NCI-H146 treated with DMSO at 0.1 percent for 48 hours (cell line): ENCODE measurements at regions not wholly inside any gene's neighbourhood (a gene's known extent, or its start where the extent isn't known, plus 50 kb on each side); places are given as distances from the start of the nearest gene placed in this dataset.
A peak's percentile ranks its signal among the peaks of the same experiment; 100 is the strongest.
"Not testable (repeated sequence)": the region's sequence is repeated elsewhere in the genome, so short reads cannot be mapped to it uniquely, and the experiment has no call there.

Experiments used
- DNase-seq: peaks from one replicate; lab custom pipeline; 2025; ENCODE audit not compliant: unreplicated experiment; lab: John Stamatoyannopoulos, UW

DNA sequence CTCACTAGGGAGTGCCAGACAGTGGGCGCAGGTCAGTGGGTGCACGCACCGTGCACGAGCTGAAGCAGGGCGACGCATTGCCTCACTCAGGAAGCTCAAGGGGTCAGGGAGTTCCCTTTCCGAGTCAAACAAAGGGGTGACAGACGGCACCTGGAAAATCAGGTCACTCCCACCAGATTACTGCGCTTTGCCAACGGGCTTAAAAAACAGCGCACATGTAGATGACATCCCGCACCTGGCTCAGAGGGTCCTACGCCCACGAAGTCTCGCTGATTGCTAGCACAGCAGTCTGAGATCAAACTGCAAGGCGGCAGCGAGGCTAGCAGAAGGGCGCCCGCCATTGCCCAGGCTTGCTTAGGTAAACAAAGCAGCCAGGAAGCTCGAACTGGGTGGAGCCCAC is 428.5 kb upstream of the SLC39A10 start:
- not testable (repeated sequence) for DNase-seq

DNA sequence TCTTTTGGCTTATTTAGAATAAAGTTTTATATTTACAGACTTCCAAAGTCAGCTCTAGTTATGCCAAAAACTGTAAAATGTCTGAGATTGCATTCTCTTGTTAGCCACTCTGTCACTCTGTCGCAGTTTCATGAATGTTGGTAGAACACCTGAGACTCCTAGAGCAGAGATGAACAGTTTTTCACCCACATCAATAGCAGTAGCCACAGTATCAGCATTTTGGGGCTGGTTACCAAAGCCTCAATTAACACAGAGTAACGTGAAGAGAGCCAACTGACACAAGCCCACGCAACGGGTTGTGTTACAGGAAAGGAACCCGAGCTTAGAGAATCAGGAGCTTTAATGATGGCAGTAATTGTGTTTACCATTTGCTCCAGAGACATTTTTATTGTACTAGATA is 443.0 kb upstream of the SLC39A10 start:
- no peak for DNase-seq

DNA sequence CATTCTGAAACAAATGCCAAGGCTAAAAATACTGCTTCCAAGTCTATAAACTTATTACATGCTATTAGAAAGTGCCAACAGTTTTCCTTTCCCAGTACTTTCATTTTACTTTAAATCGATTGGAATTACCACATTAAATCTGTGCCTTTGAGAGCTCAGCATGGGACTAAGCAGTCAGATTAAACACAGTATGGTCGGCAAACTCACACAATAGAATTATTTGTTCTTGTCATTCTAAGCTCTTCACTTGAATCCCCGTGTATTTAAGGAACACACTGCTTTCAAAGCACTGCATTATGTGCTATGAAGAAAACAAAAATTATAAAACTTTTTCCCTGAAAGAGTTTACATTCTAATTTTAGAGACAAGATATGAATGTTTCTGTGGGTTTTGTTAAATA is 444.4 kb upstream of the SLC39A10 start:
- DNase-seq, result peak; percentile 48

DNA sequence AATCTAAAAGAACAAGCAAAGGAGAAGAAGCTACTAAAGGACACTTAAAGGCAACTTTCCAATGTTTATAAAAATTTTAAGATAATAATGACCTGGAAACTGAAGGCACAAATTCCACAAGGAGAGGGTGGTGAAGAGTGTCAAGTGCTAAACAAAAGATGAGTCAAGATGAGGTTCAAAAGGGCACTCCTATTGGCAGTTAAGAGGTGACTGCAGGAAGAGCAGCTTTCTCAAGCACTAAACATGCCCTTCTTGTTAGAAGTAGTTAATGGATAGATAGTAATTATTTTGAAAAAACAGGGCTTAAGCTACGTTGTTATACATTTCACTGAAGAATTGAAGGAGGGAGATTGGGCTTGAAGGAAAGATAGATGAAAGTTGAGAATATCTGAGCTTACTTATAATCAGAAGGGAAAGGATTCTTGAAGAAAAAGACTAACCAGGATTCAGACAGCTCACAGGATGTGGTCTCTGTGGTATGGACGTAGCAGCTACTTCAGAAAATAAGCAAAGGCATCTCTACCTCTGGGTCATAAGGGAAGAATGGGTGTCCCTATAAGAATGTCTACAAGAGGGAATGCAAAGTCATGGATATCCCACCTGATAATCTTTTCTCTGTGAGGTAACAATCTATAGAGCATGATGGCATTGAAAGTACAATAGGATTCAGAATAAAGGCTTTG is 454.7 kb upstream of the SLC39A10 start:
- no peak for DNase-seq

DNA sequence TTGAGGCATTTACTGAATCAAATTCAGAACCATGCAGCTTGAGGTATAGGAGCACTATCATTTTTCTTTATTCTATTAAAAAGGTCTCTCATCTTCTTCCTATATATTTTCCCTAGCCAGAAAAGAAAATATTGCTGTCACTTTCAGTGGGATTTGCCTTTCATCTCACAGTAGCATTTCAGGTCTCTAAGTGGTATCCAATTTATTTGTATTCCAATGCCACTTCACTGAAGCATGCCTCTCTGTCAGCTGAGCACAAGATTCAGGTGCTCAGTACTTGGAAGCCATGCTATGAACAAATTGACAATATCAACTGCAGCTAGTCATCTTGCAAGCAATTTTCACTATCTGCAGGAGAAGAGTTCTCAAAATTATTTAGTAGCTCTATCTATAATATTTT is 457.2 kb upstream of the SLC39A10 start:
- DNase-seq, result no peak

DNA sequence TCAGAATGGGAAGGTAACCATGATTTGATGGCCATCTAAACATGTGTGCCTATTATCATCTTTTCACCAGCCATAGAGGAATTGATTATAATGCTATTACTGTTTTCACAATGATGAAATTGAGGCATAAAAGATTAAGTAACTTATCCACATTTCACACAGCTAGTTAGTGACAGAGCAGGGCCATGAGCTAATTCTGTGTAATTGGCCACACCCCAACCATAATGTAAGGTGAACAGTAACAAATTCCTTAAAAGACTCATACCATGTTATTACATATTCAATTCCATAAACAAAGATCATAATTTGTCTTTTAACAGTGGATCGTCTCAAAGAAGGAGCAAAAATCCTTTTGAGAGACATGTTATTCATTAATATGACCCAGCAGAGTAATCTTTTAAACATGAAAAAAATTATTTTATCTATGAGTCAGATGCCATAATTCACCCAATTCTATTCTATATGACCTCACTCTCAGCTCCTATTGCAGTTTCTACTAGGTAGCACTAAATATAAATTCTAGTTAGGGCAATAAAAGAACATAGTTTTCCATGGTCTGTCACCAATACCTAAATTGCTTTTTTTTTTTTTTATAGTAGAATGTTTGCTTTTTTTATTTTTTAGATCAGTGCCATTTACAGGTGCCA is 475.8 kb upstream of the SLC39A10 start:
- DNase-seq, result no peak

DNA sequence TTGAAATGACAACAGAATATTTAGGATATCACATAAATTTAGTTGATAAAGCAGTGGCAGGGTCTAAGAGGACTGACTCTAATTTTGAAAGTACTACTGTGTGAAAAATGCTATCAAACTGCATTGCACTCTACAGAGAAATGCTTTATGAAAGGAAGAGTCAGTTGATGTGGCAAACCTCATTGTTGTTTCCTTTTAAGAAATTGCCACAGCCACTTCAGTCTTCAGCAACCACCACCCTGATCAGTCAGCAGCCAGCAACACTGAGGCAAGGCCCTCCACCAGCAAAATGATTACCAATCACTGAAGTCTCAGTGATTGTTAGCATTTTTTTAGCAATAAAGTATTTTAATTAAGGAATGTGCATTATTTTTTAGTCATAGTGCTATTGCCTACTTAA is 488.7 kb upstream of the SLC39A10 start:
- no peak for DNase-seq

DNA sequence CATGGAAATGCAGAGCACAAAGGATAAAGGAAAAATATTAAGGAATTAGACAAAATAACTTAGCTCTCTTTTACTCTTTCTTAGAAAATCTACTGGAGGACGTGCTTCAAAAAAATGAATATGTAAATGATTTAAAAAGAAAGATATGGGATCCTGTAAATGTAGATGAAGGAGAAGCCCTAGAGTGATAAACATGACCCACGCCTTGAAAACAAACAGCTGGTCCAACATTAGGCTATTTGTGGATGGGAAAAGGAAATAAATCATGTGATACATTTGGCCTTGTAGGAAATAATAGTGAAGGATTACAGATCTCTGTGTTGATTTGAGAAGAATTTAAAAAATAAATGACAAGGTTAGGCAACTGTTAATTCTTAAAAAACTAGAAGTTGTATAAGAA is 492.1 kb upstream of the SLC39A10 start:
- no peak for DNase-seq

DNA sequence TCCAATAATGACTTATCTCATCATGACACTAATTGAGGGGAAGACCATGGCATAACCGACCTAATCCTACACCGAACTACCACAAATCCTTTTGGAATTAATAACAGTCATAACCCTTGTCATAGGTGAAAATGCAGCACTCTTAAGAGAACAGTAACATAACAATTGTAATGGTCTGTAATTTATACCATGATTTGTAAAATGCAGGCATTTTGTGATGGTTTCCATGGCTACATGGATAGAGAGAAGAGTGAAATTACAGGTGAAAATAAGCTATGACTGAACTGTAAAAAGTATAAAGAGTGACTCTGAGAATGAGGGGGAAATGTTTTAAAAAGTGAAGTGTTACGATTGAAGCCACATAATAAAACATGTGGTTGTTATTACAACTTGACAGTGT is 494.1 kb upstream of the SLC39A10 start:
- DNase-seq, result no peak

DNA sequence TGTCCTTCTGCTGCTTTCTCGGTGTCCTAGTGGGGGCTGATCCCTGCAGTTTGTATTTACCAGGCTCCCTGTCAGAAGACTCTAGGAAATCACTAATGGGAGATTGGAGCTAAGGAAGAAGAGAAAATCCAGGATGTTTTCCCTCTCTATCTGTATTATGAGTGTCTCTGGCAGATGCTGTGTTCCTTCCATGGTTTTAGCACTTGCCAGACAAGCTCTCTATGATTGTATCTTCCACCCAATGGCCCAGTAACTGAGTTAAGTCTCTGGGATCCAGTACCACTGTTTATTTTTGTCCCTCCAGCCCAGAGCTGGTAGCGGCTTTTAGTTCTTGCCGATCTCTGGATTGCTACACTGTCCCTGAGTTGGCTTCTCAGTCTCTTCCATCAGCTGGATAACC is 494.8 kb upstream of the SLC39A10 start:
- DNase-seq, result no peak

DNA sequence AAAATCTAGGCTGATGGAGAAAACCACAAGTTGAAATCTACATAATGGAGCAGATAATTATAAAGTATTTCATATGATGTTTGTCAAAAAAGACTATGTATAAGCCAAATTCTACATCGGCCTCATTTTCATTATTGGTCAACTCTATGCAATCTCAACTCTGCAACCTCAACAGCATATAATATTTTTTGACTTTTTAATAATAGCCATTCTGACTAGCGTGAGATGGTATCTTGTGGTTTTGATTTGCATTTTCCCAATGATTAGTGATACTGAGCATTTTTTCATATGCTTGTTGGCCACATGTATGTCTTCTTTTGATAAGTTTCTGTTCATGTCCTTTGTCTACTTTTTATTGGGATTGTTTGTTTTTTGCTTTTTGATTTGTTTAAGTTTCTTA is 496.1 kb upstream of the SLC39A10 start:
- no peak for DNase-seq

DNA sequence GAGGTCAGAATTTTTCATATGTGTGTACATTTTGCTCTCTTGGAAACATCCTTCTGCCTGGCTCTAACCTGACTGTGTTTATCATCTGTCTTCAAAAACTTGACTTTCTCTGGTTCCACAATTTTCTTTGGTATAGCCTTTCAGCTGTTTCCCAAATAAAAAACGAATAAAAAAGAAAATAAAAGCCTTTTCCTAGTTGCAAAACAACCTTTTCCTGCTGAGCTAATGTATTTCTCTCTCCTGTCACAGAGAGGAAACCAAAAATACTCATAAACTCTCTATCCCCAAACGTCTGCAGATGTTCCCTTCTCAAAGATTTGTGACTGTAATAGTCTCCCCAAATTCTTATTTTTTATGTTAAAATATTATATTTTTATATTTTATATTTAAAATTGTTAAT is 505.3 kb upstream of the SLC39A10 start:
- DNase-seq, result no peak

DNA sequence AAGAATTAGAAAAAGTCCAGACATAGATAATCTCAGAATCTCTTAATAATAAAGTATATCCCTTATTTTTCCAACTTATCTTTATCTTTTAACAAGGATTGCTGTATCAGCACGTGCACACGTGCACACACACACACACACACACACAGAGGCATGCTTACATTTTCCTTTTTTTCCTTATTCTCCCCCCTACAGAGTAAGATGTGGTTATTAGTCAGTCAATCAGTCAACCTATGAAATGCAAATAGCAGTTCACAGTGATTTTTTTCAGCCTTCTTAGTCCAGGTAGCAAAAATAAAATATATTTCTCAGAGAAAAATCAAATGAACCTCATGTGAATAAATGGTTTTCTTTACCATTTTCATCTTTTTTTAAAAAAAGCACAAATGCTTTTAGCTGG is 506.2 kb upstream of the SLC39A10 start:
- no peak for DNase-seq

DNA sequence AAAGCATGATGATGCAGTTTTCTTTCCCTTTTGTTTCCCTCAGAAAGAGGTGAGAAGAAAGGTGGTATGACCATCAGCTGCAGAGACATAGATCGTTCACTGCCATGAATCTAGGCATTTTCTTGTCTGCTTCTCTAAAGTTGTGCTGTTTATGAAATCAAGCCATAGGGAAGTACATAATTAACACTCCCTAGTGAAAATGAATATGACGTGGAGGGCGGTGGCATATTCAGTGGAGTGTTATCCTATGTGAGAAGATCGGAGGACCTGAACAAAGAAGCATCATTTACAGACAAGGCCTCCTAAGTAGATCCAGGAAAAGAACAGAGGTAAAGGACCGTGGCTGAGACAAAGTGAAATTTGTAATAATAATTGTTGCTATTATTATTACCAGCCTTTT is 509.0 kb upstream of the SLC39A10 start:
- DNase-seq, result no peak

DNA sequence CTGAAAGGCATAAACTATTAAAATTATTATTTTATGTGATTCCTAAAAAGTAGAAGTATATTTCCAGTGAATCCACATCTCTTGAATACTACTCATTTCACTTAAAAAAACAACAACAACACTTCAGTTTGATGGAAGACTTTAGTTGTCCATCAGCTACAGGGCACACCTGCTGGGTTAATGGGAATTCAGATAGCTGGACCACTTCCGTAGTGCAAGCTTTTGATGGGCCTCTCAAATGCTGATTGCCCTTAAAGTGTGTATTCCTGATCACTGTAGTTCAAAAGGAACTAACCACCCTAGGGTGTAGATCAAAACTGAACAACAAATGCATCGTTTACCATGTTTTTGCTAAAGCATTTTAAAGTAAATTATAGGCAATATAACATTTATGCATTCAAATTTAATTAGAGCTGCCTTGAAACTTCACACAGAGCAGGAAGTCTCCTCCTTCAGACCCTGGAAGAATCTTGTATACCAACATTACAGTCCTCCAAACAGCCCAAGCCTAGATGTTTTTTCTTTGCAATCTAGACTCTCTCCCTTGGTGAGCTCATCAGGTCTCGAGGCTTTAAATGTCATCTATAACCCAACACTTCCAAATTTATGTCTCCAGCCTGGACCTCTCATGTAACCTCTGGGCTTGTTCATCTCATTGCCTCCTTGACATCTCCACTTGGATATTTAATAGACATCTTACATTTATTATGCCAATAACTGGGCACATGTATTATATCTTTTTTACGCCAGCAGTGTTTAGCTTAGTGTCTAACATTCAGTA is 510.1 kb upstream of the SLC39A10 start:
- DNase-seq, result no peak

DNA sequence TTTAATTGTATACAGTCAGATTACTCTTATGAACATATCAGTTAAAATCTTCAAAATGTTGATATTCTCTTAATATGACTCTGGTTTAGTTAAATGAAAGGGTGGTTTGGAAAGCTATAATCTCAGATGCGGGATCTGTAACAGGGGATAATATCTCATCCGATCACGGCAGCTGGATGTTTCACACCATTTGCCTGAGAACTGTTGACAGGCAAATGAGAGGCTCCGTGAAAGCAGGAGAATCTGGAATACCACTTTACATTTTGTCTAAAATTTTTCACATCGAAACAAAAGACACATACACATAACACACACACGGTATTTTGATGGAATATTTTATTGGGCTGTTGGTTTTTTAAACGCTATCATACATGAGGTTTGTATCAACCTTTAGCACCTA is 518.6 kb upstream of the SLC39A10 start:
- DNase-seq, result no peak

DNA sequence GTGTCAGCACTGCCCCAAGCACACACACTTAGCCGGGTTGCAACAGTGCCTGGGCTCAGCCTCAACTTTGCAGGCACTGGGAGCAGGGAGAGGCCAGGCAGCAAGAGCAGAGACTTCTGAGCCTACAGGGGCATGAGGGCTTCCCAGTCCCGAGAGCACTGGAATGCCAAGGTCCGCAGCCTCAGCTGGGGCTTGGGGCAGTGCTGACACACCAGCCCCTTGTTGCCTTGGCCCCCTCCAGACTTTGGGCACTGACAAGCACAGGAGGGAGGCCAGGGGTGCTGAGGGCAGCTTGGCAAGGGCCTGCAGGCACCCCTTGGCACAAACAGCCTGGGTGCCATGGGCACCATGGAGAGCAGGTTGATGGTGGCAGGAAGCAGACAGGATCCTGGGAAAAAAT is 531.1 kb upstream of the SLC39A10 start:
- DNase-seq, result not testable (repeated sequence)

DNA sequence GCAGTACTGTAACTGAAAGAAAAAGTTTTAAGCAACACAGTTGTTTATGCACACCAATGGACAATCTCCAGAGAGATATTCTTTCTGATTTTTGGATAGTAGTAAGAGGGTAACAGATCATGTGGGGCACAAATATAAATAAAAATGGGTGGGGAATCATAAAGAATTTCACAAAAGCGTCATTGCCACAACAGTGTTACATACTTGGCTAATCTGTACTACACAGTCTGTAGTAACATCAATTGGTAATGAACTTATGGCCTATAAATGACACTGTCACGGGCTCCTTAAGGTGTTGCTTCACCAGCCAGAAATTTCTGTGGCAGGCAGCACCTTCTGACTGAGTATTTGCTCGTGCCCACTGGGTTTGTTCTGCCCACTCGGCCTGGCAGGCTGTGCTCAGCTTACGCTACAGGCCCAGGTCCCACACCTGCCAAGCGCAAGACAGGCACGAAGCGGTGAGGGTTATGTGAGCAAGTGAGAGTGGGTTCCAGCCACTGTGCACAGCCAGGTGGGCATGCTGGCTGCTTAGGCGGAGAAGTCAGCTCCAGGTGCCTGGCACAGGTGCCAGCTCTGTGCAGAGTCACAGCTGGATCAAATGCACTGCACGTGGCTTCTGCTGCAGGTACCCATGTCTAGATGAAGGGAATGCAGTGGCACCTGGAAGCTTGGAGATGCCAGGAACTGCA is 532.5 kb upstream of the SLC39A10 start:
- DNase-seq, result no peak

DNA sequence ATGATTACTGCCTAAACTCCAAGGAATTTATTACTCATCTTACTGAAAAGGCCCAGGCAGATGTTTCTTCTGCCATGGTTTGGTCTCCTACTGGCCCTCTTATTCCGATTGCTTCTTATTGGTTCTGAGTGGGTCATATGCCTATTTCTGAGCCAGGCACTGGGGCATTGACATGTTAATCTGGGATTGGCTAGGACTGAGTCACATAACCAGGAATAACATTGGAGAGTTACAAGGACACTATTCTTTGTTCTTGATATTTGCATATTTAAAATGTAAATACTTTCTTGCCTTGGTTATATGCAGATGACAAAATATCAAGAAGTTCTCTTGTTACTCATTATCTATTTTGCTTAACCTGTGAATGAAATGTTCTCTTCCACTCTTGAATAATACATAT is 534.4 kb upstream of the SLC39A10 start:
- no peak for DNase-seq

DNA sequence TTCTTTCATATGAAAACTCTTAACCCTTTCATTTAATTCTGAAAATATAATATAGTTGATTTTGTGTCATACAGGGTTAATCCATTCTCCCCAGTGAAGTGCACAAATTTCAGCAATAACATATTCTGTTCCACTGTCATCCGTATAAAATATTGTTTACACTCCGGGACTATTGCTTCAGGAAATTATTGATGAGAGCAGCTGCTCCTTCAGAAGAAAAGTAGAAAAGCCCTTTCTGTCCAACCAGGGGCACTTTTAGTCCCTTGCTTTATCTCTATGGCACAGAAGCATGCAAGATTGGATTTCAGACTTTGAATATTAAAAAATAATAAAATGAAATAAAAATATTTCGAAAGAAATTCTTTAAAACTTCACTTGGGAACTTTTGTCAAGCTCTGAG is 535.7 kb upstream of the SLC39A10 start:
- DNase-seq, result no peak

DNA sequence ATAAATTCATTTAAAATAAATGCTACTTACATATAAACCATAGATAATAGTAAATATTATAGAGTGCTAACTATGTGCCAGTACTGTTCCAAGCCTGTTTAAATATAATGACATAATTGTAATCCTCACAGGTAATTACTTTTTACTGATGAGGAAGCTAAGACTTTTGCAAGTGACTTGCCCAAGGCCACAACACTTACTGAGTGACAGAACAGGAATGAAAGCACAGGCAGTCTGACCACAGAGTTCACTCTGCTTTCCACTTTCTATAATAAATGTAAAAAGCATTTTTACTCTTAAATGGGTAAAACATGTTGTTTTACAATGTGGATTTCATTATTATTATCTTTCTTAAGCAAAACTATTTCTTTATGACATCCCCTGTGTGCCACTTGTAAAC is 537.8 kb upstream of the SLC39A10 start:
- DNase-seq, result no peak

DNA sequence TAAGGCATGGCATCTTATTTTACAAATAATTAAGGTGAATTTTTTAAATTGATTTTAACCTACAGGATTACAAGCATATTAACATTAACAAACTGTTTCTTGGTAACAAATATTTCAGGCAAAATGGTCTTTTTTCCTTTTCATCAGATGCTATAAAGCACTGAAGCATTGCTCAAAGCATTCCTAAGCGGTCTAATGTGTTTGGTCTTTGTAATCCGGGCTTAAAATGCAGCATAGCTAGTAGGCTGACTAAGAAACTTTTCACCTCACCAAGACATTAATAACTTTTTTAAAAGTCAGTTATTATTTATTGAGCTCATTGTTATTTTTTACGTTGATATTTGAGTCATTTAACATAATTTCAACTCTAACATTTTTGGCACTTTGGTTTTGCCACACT is 538.8 kb upstream of the SLC39A10 start:
- DNase-seq, result no peak
